ENCODE measurements at regions not wholly inside any gene's neighbourhood (a gene's known extent, or its start where the extent isn't known, plus 50 kb on each side); places are given as distances from the start of the nearest gene placed in this dataset.
"Not testable (repeated sequence)": the region's sequence is repeated elsewhere in the genome, so short reads cannot be mapped to it uniquely, and the experiment has no call there.

DNA sequence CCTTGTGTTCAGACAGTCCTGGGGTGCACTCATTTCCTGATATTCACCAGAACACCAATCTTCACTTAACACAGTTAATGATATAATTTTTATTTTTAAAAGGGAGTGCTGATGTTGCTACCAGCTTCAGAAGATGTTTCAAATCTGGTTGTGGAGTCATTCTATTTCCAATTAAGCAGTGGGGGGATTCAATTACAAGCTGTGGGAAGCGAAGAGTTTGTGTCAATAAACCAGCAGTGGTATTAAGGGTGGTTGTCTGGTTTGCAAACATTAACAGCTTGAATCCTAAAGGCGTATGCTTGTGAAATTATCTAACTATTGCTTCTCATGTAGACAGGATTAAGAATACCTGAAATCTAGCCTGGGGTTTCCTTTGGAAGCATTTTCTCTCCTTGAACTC, 1637.5 kb upstream of the GOT2 start:
- no peak for DNase-seq (ENCODE audit: low spot score)

DNA sequence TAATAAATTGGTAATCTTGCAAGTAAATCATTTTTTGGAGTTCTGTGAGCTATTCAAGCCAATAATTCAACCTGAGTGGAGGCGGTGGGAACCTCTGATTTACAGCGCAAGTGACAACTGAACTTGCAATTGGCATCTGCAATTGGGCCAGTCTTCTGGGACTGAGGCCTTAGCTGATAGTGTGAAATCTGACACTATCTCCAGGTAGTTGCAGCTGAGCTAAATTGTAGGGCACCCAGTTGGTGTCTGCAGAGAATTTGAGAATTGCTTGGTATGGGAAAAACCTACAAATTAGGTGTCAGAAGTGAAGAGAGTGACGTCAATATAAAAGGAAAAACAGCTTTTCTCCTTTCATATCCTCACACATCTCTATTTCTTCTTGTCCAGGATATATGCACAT, 1633.6 kb upstream of the GOT2 start:
- no peak for DNase-seq (ENCODE audit: low spot score)

DNA sequence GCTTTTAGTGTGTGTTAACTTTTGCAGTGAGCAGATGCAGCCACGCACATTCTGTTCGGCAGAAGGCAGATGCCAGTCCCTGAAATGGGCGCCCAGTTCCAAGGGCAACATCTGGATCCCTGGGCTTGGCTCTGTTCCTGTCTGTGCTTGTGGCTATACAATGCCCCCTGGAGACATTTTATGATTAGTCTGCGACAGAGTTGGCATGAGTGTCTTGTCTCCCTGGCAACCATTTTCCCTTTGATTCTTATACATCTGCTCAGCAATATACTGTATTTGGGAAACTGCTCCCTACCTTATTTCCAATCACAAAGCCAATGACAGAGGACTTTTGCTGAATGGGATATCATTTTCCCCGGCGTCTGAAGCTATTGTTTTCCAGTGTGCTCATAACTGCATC, 1629.5 kb upstream of the GOT2 start:
- DNase-seq (ENCODE audit: low spot score) = no peak

DNA sequence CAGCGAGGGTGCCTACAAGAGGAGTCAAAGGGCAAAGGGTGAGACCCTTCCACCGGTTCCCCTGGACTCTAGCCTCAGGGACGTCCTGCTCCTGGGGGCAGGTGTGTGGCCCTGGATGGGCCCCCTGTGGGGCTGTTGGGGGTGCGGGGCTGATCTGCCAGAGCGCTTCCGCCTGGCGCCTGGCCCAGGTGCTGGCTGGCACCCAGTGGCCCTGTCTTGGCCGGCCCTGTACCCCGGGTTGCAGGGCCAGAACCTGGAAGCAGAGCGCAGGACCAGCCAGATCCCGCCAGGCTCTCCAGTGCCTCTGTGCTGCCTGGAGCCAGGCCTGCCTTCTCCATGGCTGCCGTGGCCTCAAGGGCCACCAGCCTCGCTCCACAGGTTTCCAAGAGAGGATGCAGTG, 1625.8 kb upstream of the GOT2 start:
- DNase-seq (ENCODE audit: low spot score) = not testable (repeated sequence)

DNA sequence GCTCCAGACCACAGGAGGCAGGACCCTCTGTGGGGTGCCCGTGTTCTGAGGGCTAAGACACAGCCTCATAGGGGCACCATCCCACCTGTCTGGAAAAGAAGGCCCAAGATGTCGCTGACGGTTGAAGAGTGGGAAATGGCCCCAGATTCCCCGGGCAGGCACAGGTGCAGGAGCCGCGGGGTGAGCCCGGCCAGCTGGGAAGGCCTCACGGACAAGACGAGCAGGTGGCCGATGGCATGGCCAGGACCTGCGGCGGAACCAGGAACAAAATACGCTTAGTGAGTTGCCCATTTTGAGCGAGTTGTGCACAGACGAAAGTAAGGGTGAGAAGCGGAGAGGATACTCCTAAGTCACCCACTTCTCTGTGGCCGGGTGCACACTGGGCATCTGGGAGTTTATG, 1625.3 kb upstream of the GOT2 start:
- not testable (repeated sequence) for DNase-seq (ENCODE audit: low spot score)

DNA sequence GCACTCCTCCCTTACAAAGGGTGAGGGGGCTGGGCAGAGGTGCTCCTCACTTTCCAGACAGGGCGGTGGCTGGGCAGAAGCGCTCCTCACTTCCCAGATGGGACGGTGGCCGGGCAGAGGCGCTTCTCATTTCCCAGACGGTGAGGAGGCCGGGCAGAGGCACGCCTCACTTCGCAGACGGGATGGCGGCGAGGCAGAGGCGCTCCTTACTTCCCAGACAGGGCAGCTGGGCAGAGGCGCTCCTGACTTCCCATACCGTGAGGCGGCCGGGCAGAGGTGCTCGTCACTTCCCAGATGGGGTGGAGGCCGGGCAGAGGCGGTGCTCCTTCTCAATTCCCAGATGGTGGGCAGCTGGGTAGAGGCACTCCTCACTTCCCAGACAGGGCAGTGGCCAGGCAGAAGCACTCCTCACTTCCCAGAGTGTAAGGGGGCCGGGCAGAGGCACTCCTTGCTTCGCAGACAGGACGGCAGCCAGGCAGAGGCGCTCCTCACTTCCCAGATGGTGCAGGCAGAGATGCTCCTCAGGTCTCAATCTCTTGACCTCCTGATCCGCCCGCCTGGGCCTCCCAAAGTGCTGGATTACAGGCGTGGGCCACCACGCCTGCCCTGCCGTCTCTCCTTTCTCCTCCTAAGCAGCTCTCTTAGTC, 1623.9 kb upstream of the GOT2 start:
- DNase-seq (ENCODE audit: low spot score) = not testable (repeated sequence)

DNA sequence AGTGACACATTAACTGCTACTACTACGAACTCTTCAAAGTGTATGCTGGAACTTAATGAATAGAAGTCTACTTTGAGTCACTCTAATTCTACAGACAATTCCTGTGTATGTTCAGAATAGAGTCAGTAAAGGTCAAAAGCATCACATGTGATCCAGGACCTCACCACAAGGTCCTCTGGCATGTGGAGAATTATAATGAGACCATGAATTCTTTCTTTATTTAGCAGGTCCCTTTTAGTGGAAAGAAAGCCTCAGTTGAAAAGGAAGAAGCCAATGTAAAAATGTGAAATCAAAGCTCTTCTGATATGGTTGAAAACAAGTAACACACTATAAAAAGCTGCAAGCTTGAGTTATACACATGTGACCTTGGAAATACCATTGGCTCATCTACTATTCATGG, 1612.1 kb upstream of the GOT2 start:
- DNase-seq (ENCODE audit: low spot score) = no peak

DNA sequence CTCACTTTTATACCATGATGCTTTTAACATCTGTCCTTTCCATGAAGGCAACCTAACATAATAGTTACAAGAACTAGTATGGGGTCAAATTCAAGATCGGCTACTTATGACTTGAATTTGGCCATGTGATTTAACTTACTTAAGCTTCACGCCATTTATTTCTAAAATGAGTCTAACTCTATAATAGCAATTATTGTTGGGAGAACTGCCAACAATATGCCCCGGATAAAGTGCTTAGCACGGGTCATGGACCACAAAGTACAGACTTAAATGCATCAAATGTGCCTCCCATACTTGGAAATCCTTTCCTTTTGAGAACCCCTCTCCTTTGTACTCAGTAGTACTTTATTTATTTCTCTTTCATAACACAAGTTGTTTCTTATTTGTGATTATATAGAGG, 1603.6 kb upstream of the GOT2 start:
- no peak for DNase-seq (ENCODE audit: low spot score)

DNA sequence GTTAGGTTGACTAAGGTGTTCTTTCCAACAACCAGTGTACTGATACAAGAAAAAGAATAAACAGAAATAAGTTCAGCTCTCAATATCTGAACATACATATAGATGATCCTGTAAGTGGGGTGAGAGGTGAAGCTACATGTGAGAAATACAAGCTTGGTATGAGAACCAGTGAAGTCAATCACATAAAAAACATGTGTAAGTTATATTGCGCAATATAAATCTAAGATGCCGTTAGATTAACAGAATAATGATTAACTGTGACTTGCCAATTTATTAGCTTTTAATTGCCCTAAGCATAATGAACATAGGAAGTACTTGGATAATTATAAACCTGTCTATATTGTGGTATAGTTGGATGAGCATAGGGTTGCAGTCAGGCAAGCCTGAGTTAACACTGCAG, 1597.1 kb upstream of the GOT2 start:
- DNase-seq (ENCODE audit: low spot score) = no peak

DNA sequence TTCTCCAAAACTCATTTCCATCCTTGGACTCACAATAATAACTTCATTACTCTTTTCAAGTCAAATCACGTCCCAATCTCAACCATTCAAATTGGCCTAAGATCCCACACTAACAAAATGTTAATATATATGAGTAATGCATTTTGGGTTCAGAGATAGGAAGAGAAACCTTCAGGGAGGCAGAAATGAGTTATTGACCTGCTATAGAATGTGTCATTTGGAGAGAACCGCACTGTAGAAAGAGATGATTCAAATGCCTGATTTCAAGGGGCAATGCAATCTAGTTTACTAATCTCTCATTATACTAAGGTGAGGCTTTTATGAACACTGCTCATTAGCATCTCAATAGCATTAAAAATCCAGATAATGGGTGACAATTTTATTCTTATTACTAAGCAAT, 1595.0 kb upstream of the GOT2 start:
- DNase-seq (ENCODE audit: low spot score) = no peak

DNA sequence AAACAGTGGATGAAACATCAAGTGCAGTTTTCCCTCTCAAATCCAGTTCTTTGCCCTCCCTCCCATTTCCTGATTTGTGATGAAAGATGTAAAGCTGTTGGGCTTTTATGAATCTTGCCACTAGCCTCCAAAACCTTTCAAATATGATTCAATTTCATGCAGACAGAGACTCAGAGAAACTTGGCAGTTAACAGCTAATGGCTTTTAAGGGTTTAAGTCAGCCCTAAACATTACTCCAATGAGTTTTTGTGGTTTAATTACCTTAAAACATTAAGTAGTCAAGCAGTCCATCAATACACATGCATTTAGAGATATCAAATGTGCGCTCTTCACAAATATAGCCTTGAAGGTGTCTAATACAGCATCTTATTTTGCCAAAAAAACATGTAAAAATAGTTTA, 1594.0 kb upstream of the GOT2 start:
- DNase-seq (ENCODE audit: low spot score) = no peak

DNA sequence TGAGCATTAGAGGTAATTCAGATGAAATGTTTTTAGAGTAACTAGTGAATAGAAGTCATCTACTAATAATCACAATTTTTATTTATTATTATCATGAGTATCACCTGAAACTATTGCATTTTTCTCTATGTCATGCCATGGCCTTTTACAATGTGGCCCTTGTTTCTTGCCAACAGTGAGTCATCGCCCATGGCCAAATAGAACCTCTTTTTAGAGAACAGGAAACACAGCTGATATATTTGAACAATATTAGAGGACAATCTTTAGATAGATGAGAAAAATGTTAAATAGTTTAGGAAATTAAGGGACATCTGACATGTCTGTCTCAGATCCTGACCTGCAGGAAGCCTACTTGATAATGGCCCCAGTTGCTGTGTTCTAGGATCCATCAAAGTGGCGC, 1584.4 kb upstream of the GOT2 start:
- no peak for DNase-seq (ENCODE audit: low spot score)

DNA sequence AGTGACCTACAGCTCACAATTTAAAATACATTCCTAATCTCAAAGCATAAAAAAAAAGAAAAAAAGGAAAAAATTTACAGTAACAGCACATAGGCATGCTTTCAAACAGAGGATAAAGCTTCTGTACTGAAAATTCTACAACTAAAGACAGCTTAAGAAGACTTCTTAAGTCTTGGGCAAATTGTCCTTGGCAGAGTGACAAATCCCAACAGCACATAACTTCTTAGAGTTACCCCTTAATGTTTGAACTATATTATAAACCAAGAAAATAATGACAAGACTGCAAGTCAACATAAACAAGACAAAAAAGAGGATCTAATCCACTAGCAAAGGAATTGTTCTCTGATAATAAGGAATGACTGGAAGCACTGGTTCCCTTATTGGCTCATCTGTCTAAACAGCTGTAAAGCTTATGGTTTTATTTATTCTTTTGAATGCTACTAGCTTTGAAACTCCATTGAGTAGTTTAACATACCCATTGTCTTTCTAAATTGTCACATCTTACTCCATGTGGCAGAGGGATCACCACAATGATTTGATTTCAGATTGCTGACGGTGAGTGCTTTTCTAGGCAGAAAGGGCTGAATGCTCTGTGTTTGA, 1576.8 kb upstream of the GOT2 start:
- no peak for DNase-seq (ENCODE audit: low spot score)

DNA sequence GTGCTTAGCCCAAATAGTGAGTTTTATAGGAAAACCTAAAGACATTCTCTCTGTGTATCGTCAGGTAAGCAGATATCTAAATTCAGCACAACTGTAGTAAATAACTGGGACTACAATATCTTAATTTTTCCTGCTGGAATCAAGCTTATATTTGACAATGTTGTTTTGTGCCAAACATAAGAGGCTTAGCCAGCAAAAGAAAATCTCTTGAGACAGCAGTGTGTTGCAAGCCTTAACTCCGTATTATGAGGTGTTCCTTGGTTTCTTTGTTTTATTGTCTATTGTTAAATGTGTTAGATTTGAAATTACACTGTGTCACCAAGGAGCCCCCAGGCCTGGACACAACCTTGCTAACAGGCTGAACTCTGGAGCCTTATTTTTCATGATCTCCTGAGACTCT, 1570.6 kb upstream of the GOT2 start:
- DNase-seq (ENCODE audit: low spot score) = no peak

DNA sequence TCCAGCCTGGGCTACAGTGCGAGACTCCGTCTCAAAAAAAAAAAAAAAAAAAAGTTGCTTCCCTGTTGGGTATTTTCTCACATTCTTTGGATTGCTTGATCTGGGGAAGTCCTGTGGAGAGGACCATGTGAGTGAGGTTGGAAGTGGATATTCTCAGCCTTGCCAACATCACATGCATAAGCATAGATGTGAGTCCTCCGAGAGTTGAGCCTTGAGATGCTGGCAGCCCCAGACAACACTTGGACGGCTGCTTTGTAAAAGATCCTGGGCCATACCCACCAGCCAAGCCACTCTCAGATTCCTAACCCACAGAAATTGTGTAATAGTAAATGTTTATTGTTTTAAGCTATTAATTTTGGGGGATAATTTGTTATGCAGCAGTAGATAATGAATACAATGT, 1570.0 kb upstream of the GOT2 start:
- no peak for DNase-seq (ENCODE audit: low spot score)

DNA sequence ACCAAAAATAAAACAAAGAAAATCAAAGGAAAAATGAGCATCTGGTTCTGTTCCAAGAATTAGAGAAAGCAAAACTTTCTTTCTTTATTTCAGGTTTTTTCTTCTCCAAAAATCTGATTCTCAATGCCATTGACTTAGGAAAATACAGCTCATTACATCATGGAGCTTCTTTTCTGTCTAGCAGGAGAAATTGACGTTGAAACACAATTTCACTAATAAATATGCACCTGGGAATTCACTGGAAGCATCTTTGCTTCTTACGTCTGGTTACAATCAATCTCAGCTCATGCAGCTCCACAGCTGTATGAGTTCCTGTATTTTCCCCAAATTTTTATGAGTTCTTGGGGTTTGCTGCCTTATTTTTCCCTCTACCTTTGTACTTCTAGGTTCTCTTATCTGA, 1568.6 kb upstream of the GOT2 start:
- no peak for DNase-seq (ENCODE audit: low spot score)

DNA sequence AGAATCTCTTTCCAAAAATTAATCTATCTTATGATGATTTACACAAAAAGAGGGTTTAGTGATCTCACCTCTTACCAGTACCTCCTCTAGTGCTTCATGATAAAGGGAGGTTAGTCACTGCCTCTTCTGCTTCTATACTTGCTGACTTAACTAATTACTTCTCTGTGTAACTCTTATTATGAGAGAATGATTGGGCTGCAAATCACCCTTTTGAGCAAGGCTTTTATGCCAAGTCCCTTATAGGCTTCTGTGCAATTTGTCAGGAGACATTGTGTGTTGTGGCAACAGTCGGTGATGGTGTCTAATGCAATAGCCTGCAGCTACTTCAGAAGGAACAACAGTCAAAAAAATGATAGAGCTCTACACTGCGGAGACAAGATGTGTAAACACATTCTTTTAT, 1568.1 kb upstream of the GOT2 start:
- no peak for DNase-seq (ENCODE audit: low spot score)

DNA sequence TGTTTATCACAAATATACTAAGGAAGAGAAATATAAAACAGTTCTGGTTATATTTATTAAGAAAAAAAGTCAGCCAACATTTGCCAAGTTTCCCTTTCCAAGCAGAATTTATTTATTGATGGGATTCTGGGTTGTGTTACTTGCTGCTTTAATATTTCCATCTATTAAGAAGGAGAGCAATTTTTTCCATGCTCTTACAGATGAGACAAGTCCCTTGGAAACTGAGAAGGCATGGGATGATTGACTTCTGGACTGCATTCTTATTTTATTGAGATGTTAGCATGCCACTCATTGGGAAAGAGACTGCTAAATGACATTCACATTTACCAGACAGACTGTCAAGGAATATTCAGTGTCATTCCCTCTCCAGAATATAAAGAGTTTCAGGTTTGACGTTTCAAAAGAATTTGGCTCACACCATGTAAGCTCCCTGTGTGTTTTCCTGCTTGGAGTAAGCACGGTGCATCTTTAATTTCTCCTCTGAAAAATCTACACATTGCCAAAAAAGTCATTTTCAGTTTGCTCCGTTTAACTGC, 1565.2 kb upstream of the GOT2 start:
- no peak for DNase-seq (ENCODE audit: low spot score)

DNA sequence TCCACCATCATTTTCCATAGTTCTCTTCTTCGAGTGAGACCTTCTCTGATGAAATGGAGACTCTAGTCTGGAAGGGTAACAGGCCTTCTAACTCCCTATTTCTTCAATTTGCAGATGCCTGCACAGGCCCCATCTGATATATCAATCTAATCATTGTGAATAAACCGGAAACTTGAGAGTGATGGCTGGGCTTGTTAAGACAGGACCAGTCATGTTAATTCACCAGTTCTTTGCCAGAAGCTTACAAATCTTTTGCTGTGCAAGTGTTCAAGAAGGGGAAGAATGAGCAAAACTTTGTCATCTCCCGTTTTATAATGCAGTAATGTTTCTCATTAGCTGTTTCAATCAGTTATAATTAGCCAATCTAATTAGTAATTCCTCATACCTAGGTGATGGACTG, 1561.3 kb upstream of the GOT2 start:
- no peak for DNase-seq (ENCODE audit: low spot score)

DNA sequence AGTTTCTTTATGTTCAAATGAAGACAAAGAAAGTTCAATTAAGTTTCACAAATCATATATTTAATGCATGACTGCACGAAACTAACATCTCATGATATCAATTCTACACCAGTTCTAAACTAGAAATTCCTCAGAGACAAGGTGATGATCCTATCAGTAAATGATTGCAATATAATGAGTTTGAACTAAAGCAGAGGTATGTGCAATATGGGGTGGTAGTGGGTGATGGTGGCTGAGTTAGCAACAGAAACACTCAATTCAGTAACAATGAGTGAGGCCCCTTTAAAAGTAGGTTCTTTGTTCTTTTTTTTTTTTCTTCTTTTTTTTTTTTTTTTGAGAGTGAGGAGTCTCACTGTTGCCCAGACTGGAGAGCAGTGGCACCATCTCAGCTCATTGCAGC, 1551.7 kb upstream of the GOT2 start:
- no peak for DNase-seq (ENCODE audit: low spot score)

DNA sequence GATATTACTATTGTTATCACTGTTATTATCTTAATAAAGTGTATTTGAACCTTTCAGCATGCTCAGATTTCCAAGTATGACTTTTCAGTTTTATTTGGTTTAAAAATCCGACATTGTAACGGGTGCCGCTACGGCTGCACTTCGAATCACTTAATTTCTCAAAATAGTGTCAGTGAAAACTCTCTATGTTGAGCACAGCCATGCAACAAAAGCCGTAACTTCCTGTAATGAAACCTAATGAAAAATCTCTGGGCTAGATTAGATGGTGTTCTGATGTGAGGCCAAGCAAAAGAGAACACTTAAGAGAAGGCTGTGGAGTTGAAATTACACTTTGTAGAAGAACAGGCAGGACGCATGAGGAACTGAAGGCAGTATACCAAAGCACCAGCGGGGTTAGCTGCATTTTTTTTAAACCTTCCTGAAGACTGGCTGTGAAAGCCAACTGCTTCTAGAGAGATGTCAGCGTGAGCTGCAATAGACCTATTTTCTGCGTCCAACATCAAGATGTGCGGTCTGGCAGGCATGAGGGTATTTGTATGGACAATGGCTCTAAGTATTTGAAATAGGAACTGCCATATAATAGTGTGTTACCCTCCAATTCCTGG, 1545.0 kb upstream of the GOT2 start:
- DNase-seq (ENCODE audit: low spot score) = no peak

DNA sequence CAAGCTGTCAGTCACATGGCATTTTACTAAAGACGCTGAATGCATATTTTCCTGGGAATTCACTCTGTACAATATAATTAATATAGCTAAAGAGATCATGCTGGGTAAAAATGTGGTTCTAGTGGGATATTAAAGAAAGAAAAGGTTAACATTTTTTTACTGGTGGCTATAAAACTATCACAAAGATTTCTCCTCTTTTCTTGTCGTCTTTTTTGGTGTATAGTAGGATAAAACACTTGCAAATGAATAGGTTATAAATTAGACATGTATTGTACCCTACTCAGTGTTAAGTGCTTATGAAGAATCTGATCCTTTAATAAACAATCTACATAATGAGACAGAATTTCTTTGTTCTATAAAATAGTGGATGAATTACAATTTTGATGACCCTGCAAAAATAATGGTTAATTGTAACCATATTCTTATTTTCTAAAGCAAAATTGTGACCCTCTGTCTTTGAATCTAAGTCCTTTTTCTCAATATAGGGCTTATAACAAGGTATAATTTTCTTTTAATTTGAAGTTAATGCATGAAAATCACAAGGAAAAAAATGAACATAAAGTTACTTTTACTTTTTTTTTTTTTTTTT, 1540.4 kb upstream of the GOT2 start:
- DNase-seq (ENCODE audit: low spot score) = no peak

DNA sequence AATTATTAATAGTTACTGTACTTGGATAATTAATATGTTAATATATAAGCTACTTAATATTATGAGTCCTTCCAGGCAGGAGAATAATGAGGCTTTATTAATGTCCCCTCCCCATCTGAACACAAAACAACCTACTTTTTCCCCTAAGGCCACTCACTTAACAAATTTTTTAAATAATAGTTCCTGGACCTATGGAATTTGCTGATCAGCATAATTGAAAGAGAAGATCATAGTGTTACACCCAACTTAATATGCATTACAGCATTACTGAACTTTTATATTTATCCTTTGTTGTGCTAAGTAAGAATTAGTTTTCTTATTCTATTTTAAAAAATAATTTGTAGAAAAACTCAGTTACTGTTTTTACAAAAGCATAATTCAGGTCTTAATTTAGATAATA, 1537.7 kb upstream of the GOT2 start:
- no peak for DNase-seq (ENCODE audit: low spot score)
